Fibroblast of upper back skin (primary cell): ENCODE measurements at regions not wholly inside any gene's neighbourhood (a gene's known extent, or its start where the extent isn't known, plus 50 kb on each side); places are given as distances from the start of the nearest gene placed in this dataset.
A peak's percentile ranks its signal among the peaks of the same experiment; 100 is the strongest.
"Not testable (repeated sequence)": the region's sequence is repeated elsewhere in the genome, so short reads cannot be mapped to it uniquely, and the experiment has no call there.

Source experiments
- DNase-seq: peaks from one replicate; pipeline ENCODE4 v3.0.0-alpha.2; 2013

DNA sequence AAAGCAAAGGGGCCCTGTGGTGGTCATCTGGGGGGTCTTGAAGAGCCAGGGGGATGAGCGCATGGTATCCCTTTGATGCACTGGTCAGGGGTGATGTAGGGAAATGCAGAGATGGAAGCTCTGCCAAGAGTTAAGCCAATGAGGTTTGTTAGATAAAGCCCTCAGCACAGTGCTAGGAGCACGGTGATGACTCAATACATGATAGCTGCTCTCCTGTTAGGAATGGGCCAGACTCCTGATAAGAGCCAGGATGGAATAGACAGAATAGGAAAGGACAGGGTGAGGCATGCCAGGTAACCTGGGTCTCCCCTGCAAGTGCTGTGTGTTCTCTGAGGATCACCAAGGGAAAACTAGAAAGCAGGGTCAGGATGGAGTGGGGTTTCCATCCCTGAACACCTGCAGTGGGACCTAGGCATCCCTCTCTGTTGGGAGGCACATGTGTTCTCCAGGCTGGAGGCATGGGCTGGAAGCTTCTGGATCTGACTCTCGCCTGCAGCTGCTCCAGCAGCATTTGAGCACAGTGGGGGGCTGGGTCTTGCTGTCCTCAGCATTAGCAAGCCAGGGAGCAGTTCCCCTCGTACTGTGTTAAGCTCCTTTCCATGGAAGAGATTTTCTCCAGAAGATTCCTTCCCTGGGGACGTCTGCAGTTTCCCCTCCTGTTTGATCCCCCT, 71.8 kb upstream of the TIAM2 start:
- peak; percentile 21 for DNase-seq

DNA sequence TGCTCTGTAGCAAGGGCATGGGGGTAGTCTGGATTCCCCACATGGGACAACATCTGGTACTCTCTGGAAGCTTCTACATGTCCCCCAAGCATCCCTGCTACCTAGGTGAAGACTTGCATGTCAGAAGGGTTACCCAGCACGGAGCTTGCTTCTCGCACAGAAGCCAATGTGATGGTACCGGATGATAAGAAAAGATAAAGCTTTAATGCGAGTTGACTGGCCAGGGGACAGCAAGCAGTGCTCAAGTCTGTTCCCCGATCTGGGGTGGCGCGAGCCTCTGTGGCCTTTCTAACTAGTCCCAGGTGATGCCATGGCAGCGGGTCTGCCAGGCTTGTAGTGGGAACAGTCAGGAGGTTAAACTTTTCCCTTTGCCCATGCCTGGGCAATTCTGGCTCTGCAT, 70.0 kb upstream of the TIAM2 start:
- no peak for DNase-seq

DNA sequence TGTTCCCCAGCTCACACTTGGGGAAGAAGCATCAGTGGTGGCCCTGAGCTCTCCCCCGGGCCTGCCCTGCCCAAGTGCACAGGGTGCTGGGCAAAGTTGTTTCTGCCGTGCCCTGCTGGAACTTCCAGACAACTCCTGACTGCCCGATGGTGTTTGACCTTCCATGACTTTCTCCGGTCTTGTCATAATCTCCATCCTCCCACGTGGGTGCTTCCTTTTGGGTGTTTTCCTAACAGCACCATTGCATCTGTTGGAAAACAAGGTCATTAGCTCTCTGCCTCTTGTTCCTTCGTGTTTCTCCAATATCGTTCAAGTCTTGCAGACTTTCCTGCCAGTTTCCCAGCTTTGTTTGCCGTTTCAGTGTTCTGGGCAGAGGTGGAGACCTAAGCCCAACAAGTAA, 68.7 kb upstream of the TIAM2 start:
- no peak for DNase-seq

DNA sequence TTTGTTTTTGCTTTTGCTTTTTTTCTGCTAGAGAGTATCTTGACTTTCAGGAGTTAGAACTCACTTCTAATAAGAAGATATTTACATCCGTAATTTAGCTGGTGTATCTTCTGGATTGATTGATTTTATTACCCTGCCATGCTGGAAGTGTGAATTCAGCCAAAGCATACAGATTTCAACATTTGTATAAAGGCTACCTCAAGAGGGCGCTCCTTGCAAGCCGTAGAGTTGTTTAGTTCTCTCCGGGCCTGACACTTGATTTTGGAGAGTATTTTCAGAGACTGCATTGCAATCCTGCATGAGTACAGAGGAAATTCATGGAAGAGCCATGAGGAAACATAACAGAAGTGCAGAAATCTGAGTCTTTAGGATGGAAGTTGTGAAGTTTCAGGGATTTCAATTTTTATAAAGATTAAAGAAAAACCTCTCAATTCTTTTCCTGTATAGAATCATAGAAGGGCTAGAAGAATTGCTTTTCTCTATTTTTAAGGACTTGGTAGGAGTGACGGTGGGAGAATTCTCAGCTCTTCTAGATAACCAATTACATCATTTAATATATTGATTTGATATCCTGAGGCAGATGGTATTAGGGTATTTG, 66.7 kb upstream of the TIAM2 start:
- DNase-seq, result peak; percentile 77

DNA sequence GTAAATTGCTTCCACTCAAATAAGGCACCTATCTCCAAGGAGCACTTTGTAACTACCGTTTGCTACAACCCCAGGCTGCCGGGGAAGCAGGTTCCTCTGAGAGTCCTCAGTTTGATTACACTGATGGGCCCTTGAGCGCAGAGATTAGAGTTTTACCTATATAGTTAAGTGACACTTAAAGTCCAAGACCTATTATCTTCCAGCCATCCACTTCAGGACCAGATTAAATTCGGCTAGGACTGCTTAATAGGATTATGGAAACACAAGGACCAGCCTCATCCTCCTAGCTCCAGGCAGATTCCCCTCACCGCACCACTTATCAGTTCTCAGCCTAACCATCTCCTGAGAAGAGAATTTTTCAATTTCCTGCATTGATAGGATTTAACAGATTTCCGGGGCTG, 64.7 kb upstream of the TIAM2 start:
- no peak for DNase-seq

DNA sequence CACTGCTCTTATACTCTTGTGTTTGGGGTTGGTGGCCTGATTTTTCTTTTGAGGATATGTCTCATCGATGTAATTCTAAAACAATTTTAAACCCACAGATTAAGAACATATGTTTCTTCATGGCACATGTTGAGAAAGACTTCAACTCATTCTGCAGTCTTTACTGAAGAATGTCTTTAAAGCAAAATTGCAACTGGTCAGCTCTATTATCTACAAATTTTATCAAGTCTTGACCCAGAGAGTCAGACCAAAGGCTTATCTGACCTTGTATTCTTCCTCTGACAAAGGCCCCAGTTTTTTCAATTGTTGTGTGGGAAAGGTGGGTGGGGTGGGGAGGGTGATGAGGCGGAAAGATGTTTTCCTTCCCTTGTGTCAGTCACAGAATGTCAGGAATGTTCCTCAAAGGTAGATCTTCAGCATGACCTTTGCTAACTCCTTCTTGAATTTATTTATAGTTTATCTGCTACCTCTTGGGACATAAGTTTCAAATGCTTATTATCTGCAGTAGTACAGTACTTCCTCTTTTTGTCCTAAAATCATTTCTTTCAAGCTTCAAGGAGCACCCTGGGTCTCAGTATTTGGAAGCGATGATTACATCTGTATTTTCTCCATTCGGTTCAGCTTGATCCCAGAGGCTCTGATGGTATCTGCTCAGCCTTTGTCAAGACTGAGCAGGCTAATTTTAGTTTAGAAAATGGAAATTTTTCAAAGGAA, 63.2 kb upstream of the TIAM2 start:
- DNase-seq, result peak; percentile 88

DNA sequence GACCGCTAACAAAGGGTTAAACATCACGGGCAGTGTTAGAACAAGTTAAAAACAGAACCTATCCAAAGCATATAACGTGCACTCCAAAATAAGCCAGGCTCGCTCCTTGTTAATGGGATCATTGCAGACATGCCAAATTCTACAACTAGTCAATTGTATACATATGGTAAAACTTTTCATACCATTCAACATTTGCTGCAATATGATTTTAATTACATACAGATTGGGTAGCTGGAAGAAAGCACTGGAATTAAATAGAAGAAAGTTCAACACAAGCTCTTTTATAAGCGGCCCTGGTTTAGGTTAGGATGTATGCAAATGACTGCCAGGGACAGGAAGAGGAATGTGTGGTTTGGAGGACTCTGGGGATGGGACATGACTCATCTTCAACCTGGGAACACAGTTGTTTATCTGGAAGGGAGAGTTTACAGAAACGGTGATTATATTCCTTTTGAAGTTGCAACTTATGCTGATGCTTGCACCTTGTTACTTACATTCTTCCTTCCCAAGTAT, 62.5 kb upstream of the TIAM2 start:
- DNase-seq, result peak; percentile 96

DNA sequence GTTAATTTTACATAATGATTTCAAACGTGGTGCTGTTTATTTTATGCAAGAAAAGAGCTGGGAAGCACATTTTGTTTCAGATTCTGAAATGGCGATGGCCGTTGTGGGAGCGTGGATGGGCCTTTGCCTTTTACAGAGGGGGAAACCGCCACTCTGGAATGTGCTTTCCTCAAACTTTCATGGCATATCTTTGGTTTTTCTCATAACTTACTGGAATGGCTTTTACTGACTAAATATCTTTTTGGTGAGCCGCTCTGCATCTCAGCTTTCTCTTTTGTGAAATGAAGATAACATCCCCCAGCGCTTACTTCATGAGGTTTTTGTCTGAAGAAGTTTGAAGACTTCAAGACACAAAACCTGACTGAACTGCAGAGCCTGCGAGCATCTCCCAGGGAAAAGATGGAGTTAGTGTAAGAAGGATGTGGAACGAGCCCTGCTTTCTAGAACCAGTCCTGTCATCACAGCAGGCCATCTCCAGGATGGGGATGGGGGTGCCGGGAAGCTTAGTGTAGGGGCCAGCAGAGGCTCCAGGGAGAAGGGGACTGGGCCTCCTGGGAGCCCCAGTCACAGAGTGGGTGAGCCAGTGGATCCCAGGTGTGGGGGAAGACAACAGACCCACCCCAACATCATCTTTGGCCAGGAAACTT, 61.8 kb upstream of the TIAM2 start:
- peak; percentile 89 for DNase-seq

DNA sequence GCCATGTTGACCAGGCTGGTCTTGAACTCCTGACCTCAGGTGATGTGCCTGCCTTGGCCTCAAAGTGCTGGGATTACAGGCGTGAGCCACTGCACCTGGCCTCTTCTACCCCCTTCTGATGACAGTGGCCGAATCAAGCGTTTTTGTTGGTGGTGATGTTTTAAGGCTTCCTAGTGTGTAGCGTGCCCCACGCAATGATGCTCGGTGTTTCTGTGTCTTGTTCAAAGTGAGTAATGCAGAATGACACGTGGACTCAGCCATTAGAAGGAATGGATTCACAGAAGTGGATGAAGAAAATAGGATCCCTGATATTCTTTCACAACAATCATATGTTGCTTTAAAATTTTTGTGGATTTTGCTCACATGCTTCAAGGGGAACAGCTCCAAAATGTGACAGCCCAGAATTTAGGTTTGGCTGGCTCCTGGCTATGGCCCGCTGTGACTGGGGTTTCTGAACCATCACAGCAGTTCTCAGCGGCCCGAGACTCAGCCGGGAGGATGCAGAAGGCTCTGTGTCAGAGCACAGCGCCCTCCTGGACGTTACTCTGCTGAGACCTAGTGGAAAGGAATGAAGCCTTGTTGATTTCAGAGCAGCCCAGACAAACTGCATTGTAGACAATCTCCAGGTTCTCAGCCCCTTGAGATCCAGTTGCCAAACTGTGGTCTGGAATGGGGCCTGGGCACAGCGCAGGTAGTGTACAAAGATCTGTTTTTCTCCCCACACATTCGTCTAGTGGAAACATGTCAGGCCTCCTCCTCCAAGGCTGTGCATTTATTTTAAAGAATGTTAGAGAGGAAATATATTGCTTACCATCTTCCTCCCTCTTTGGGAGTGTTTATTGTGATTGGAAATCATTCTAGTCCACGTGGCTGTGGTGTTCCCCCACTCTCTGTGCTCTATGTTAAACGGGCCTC, 57.6 kb upstream of the TIAM2 start:
- peak; percentile 41 for DNase-seq

DNA sequence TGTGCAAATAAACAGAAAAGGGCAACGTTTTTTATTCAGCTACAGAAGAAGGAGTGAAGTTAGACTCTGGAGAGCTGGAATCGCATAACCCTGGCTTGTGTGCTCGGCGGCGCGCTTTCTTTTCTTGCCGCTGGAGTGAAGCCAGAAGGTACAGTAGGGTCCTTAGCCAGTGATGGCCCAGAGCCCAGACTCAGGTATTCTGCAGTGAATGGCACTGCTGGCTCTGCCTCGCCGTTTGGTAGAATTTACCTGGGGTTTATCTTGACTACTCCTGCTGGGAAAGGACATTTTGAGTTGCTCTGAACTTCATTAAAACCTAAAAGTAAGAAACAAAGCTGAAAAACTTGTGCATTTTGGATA, 56.9 kb upstream of the TIAM2 start:
- DNase-seq, result no peak

DNA sequence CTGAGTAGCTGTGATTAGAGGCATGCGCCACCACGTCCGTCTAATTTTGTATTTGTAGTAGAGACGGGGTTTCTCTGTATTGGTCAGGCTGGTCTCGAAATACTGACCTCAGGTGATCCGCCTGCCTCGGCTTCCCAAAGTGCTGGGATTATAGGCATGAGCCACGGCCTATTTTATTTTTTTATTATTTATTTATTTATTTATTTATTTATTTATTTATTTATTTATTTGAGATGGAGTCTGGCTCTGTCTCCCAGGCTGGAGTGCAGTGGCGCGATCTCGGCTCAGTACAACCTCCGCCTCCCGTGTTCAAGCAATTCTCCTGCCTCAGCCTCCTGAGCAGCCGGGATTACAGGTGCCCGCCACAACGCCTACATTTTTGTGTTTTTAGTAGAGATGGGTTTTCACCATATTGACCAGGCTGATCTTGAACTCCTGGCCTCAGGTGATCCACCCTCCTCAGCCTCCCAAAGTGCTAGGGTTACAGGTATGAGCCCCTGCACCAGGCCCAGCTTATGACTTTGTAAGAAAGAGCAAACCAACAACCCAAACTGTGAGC, 56.3 kb upstream of the TIAM2 start:
- not testable (repeated sequence) for DNase-seq

DNA sequence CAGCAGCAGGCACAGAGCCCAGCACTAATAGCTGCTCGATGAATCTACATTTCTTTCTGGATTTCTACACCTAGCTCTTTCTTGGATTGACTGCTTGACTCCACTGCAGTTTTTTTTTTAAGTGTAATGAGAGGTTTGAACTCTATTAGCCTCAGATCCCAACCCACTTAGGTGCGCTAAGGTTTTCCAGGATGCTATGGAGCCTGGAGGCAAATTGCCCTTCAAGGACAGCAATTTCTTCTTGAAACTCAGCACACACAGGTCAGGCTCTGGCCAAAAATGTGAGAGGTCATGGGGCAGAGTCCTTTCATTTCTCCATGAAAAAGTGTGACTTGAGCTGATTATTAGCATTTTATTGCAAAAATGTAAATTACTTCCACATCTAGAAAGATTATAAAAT, 52.3 kb upstream of the TIAM2 start:
- no peak for DNase-seq

DNA sequence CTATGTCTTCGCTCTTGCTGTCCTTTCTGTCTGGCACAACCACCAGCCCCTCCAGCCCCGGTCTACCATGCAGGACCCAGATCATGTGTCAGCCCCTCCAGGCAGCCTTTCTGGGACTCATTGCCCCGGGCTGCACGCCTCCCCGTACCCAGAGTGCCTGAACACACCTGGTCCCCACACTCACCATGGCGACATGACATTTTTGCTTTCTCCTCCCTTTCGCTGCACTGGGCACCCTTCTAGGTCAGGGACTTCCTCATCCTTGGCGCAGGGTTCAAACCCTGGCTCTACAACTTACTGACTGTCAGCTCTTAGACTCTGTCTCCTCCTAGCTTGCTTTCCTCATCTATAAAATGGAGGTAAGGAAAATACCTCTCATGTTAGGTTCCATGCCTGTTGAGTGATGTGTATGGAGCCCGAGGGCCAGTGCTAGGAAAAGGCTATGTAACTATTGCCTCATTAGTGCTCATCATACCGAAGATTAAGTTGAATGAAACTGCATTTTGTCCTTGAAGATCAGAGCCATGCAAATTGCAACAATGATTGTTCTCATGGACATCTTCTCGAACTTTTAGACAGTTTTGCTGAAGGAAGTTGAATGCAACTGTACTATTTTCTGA, 49.7 kb upstream of the TIAM2 start:
- DNase-seq, result no peak
